Mucosa of rectum (tissue), 2 donors: ENCODE measurements at regions not wholly inside any gene's neighbourhood (a gene's known extent, or its start where the extent isn't known, plus 50 kb on each side); places are given as distances from the start of the nearest gene placed in this dataset.

Experiments
- H3K27ac ChIP-seq, 2 donors: one replicate each; pipeline ENCODE4 v1.7.0; 2013; ENCODE audit warnings: inconsistent platforms in 2 of 2, low read depth in 2 of 2, low read length in 2 of 2
- H3K27me3 ChIP-seq, 2 donors: one replicate each; pipeline ENCODE4 v1.7.0; 2013; ENCODE audit warnings: low read length in 2 of 2; ENCODE audit not compliant: control insufficient read depth in 2 of 2, insufficient read depth in 2 of 2
- H3K36me3 ChIP-seq, 2 donors: one replicate each; pipeline ENCODE4 v1.7.0; 2013; ENCODE audit warnings: low read length in 2 of 2; ENCODE audit not compliant: control insufficient read depth in 2 of 2, insufficient read depth in 2 of 2
- H3K4me1 ChIP-seq, 2 donors: one replicate each; pipeline ENCODE4 v1.7.0; 2013; ENCODE audit warnings: low read length in 2 of 2, mild to moderate bottlenecking in 1 of 2; ENCODE audit not compliant: control insufficient read depth in 2 of 2, insufficient read depth in 2 of 2
- H3K4me3 ChIP-seq, 2 donors: one replicate each; pipeline ENCODE4 v1.7.0; 2013; ENCODE audit warnings: low read length in 2 of 2
- H3K9ac ChIP-seq, 2 donors: one replicate each; pipeline ENCODE4 v1.7.0; 2013; ENCODE audit warnings: low read length in 2 of 2, low read depth in 1 of 2, mild to moderate bottlenecking in 1 of 2
- H3K9me3 ChIP-seq, 2 donors: one replicate each; pipeline ENCODE4 v1.7.0; 2013; ENCODE audit warnings: low read length in 2 of 2; ENCODE audit not compliant: control insufficient read depth in 2 of 2
- donor health status: healthy.
- donor health status: Normal muscosa, but diverticular disease.

- H3K9me3 ChIP-seq = no peaks in the 10 kb centered on the region
- H3K36me3 ChIP-seq = no peaks in the 10 kb centered on the region
- no peak overlapping the region for H3K9ac ChIP-seq
- H3K4me1 ChIP-seq = no peaks in the 10 kb centered on the region
- H3K27me3 ChIP-seq = no peaks in the 10 kb centered on the region
- H3K27ac ChIP-seq = no peak overlapping the region
- H3K4me3 ChIP-seq = no peak overlapping the region
Measured at GRCh38 chr2:39532933-39533332, 95.8 kb upstream of the MAP4K3 start.

- Histone ChIP-seq H3K9me3 (no peaks in the 10 kb centered on the region), H3K36me3 (no peaks in the 10 kb centered on the region), H3K9ac (no peak overlapping the region), H3K4me3 (no peak overlapping the region), H3K27ac (no peak overlapping the region), H3K4me1 (no peaks in the 10 kb centered on the region), H3K27me3 (no peaks in the 10 kb centered on the region)
Measured at GRCh38 chr2:39534095-39534711, 97.1 kb upstream of the MAP4K3 start.

- Histone ChIP-seq H3K36me3 (no peaks in the 10 kb centered on the region), H3K4me3 (no peak overlapping the region), H3K4me1 (no peaks in the 10 kb centered on the region), H3K27ac (no peak overlapping the region), H3K9ac (no peak overlapping the region), H3K9me3 (no peaks in the 10 kb centered on the region), H3K27me3 (no peaks in the 10 kb centered on the region)
Measured at GRCh38 chr2:39535636-39536185, 98.6 kb upstream of the MAP4K3 start.

GRCh38 chr2:39537150-39537549 lies 100.1 kb upstream of the MAP4K3 start:
- H3K27me3 ChIP-seq = no peaks in the 10 kb centered on the region
- H3K9me3 ChIP-seq = no peaks in the 10 kb centered on the region
- no peak overlapping the region for H3K9ac ChIP-seq
- H3K4me3 ChIP-seq = no peak overlapping the region
- H3K27ac ChIP-seq = no peak overlapping the region
- H3K4me1 ChIP-seq = no peaks in the 10 kb centered on the region
- H3K36me3 ChIP-seq = no peaks in the 10 kb centered on the region

GRCh38 chr2:39538718-39539117 lies 101.6 kb upstream of the MAP4K3 start:
- no peak overlapping the region for H3K9ac ChIP-seq
- H3K27me3 ChIP-seq = no peaks in the 10 kb centered on the region

GRCh38 chr2:39540414-39540813 lies 103.3 kb upstream of the MAP4K3 start:
- no peaks in the 10 kb centered on the region for H3K9me3 ChIP-seq
- H3K4me1 ChIP-seq = no peaks in the 10 kb centered on the region
- H3K27me3 ChIP-seq = no peaks in the 10 kb centered on the region
- H3K27ac ChIP-seq = no peak overlapping the region
- H3K36me3 ChIP-seq = no peaks in the 10 kb centered on the region
- no peak overlapping the region for H3K4me3 ChIP-seq
- no peak overlapping the region for H3K9ac ChIP-seq

More at GRCh38 chr2:39538718-39539117, 101.6 kb upstream of the MAP4K3 start:
- H3K27ac ChIP-seq = no peak overlapping the region
- H3K4me3 ChIP-seq = no peak overlapping the region
- no peaks in the 10 kb centered on the region for H3K4me1 ChIP-seq
- H3K9me3 ChIP-seq = no peaks in the 10 kb centered on the region
- H3K36me3 ChIP-seq = no peaks in the 10 kb centered on the region

- Histone ChIP-seq H3K9ac (no peak overlapping the region), H3K9me3 (no peaks in the 10 kb centered on the region), H3K27me3 (no peaks in the 10 kb centered on the region), H3K4me3 (no peak overlapping the region), H3K36me3 (no peaks in the 10 kb centered on the region), H3K4me1 (peaks cover 0 to 2% of the 10 kb centered on the region in 2 donors), H3K27ac (no peak overlapping the region)
Measured at GRCh38 chr2:39541011-39541930, 104.2 kb upstream of the MAP4K3 start.

GRCh38 chr2:39542523-39542922 lies 105.4 kb upstream of the MAP4K3 start:
- H3K36me3 ChIP-seq = no peaks in the 10 kb centered on the region
- peaks cover 0 to 4% of the 10 kb centered on the region in 2 donors for H3K4me1 ChIP-seq
- no peaks in the 10 kb centered on the region for H3K27me3 ChIP-seq
- no peak overlapping the region for H3K9ac ChIP-seq
- H3K9me3 ChIP-seq = no peaks in the 10 kb centered on the region
- no peak overlapping the region for H3K27ac ChIP-seq
- H3K4me3 ChIP-seq = no peak overlapping the region

GRCh38 chr2:39545957-39546356 lies 108.9 kb upstream of the MAP4K3 start:
- Histone ChIP-seq H3K4me1 (peaks cover 6 to 14% of the 10 kb centered on the region in 2 donors), H3K9me3 (no peaks in the 10 kb centered on the region), H3K4me3 (no peak overlapping the region), H3K27me3 (no peaks in the 10 kb centered on the region), H3K9ac (no peak overlapping the region), H3K27ac (no peak overlapping the region), H3K36me3 (no peaks in the 10 kb centered on the region)

- Histone ChIP-seq H3K4me1 (peaks cover 6 to 16% of the 10 kb centered on the region in 2 donors), H3K9me3 (no peaks in the 10 kb centered on the region), H3K9ac (no peak overlapping the region), H3K4me3 (no peak overlapping the region), H3K27me3 (no peaks in the 10 kb centered on the region), H3K36me3 (no peaks in the 10 kb centered on the region), H3K27ac (no peak overlapping the region)
Measured at GRCh38 chr2:39546409-39546808, 109.3 kb upstream of the MAP4K3 start.
